ENCODE measurements at regions not wholly inside any gene's neighbourhood (a gene's known extent, or its start where the extent isn't known, plus 50 kb on each side); places are given as distances from the start of the nearest gene placed in this dataset.
A peak's percentile ranks its signal among the peaks of the same experiment; 100 is the strongest.

GRCh38 chr13:33536601-33537000 is 251.0 kb upstream of the STARD13 start:
- Histone ChIP-seq H3K27me3 (ENCODE audit: low read depth) (no peaks in the 10 kb centered on the region), H3K27ac (replicated peaks) (peak overlapping the region; percentile 8), H3K9me3 (replicated peaks) (no peaks in the 10 kb centered on the region), H3K4me1 (peaks cover 37% of the 10 kb centered on the region), H3K4me3 (no peak overlapping the region), H3K36me3 (no peaks in the 10 kb centered on the region)
- DNase-seq = no peak
- TF ChIP-seq CTCF (IDR thresholded peaks at IDR 0.05; ENCODE audit: borderline replicate concordance) = no peak
- intact Hi-C loops (cut with micrococcal nuclease) = loop anchor here (5.0 kb wide), 1 partner anchor 309 kb away; no protein-coding TSS in a partner anchor

GRCh38 chr13:33537026-33537425 is 251.5 kb upstream of the STARD13 start:
- no peaks in the 10 kb centered on the region for H3K9me3 ChIP-seq (replicated peaks)
- no peak for DNase-seq
- intact Hi-C loops (cut with micrococcal nuclease) = loop anchor here (5.0 kb wide), 1 partner anchor 310 kb away; no protein-coding TSS in a partner anchor
- no peaks in the 10 kb centered on the region for H3K36me3 ChIP-seq
- no peak overlapping the region for H3K4me3 ChIP-seq
- H3K4me1 ChIP-seq = peaks cover 40% of the 10 kb centered on the region
- H3K27ac ChIP-seq (replicated peaks) = peak overlapping the region; percentile 8
- TF ChIP-seq CTCF (IDR thresholded peaks at IDR 0.05; ENCODE audit: borderline replicate concordance) = no peak
- no peaks in the 10 kb centered on the region for H3K27me3 ChIP-seq (ENCODE audit: low read depth)

- no peaks in the 10 kb centered on the region for H3K9me3 ChIP-seq (replicated peaks)
- no peak for DNase-seq
- no peaks in the 10 kb centered on the region for H3K27me3 ChIP-seq (ENCODE audit: low read depth)
- TF ChIP-seq CTCF (IDR thresholded peaks at IDR 0.05; ENCODE audit: borderline replicate concordance) = no peak
- H3K27ac ChIP-seq (replicated peaks) = peak overlapping the region; percentile 37
- peaks cover 34% of the 10 kb centered on the region for H3K4me1 ChIP-seq
- H3K36me3 ChIP-seq = no peaks in the 10 kb centered on the region
- intact Hi-C loops (cut with micrococcal nuclease) = loop anchor here (5.0 kb wide), 1 partner anchor 310 kb away; no protein-coding TSS in a partner anchor
- H3K4me3 ChIP-seq = no peak overlapping the region
Observed at GRCh38 chr13:33537676-33538075, 252.1 kb upstream of the STARD13 start.

- Histone ChIP-seq H3K27ac (replicated peaks) (peak overlapping the region; percentile 94), H3K36me3 (no peaks in the 10 kb centered on the region), H3K4me3 (peak overlapping the region; percentile 67), H3K4me1 (peaks cover 47% of the 10 kb centered on the region), H3K9me3 (replicated peaks) (no peaks in the 10 kb centered on the region), H3K27me3 (ENCODE audit: low read depth) (no peaks in the 10 kb centered on the region)
- intact Hi-C loops (cut with micrococcal nuclease) = loop anchor here (5.0 kb wide), 1 partner anchor 181 kb away; no protein-coding TSS in a partner anchor
- no peak for DNase-seq
- no peak for TF ChIP-seq CTCF (IDR thresholded peaks at IDR 0.05; ENCODE audit: borderline replicate concordance)
Observed at GRCh38 chr13:33541456-33541855, 255.9 kb upstream of the STARD13 start.

GRCh38 chr13:33541962-33542308 is 256.4 kb upstream of the STARD13 start:
- no peak for DNase-seq
- Histone ChIP-seq H3K9me3 (replicated peaks) (no peaks in the 10 kb centered on the region), H3K4me3 (peak overlapping the region; percentile 67), H3K27me3 (ENCODE audit: low read depth) (no peaks in the 10 kb centered on the region), H3K27ac (replicated peaks) (peak overlapping the region; percentile 94), H3K4me1 (peaks cover 48% of the 10 kb centered on the region), H3K36me3 (no peaks in the 10 kb centered on the region)
- intact Hi-C loops (cut with micrococcal nuclease) = loop anchor here (5.0 kb wide), 1 partner anchor 180 kb away; no protein-coding TSS in a partner anchor
- TF ChIP-seq CTCF (IDR thresholded peaks at IDR 0.05; ENCODE audit: borderline replicate concordance) = no peak
